ENCODE measurements at regions not wholly inside any gene's neighbourhood (a gene's known extent, or its start where the extent isn't known, plus 50 kb on each side); places are given as distances from the start of the nearest gene placed in this dataset.
"Not testable (repeated sequence)": the region's sequence is repeated elsewhere in the genome, so short reads cannot be mapped to it uniquely, and the experiment has no call there.

DNA sequence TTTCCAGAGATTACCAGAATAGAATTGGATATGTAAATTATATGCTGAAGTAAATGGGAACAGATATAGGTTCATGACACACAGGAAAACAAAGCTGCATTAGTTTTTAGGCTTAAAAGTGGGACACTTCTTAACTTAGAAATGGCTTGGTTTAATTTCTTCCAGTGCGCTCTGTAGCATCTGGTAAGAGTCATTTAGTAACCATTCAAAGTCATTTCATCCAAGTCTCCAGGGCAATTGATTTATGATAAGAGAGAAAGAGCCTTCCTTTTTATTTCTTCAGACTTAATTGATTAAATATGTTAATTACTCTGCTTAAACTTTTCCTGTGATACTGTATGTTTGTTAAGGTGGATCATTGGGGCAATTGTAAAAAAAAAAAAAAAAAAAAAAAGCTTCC, 368.0 kb downstream of the DOK5 start:
- no peak for DNase-seq (ENCODE audit: low spot score)

- DNase-seq (ENCODE audit: low spot score): no peak
Observed at GRCh38 chr20:54839224-54839623, 363.8 kb downstream of the DOK5 start.

GRCh38 chr20:54837226-54837625, 361.8 kb downstream of the DOK5 start:
- DNase-seq (ENCODE audit: low spot score): no peak

GRCh38 chr20:54822386-54822785, 347.0 kb downstream of the DOK5 start:
- no peak for DNase-seq (ENCODE audit: low spot score)

- no peak for DNase-seq (ENCODE audit: low spot score)
Observed at GRCh38 chr20:54820392-54820791, 345.0 kb downstream of the DOK5 start.

DNA sequence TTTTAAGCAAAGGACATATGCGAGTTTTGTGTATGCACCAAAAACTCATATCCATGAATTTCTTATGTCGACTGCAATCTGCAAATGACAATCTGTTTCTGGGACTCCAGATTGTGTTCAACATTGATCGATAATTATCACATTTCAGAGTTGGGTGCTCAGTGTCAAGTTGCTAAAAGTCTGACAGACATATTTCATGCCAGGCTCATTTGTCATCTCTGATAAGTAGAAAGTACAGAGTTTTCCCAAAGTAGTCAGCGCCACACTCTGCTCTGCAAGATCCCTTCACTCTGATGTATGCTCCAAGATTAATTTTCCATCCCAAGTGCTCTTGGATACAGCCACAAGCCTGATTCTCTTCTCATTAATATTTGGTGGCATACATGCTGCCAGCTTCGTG, 331.1 kb downstream of the DOK5 start:
- DNase-seq (ENCODE audit: low spot score): no peak

DNA sequence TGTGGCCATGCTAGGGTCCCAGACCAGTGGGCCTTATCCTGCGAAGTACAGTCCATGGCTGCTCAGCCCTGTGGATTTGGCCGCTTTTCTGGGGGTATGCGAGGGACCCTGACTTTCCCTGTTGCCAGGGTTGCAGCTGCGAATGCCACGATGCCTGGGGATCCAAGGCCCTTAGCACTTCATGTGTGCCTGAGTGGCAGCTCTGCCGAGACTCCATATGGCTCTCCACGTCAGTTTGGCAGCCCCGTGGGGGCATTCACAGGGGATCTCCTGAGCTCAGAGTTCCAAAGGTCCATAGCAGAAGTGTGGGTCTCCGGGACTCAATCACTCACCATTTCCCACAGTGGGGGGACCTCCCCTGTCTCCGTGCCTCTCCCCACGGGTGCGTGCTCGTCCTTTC, 319.5 kb downstream of the DOK5 start:
- DNase-seq (ENCODE audit: low spot score): no peak

DNA sequence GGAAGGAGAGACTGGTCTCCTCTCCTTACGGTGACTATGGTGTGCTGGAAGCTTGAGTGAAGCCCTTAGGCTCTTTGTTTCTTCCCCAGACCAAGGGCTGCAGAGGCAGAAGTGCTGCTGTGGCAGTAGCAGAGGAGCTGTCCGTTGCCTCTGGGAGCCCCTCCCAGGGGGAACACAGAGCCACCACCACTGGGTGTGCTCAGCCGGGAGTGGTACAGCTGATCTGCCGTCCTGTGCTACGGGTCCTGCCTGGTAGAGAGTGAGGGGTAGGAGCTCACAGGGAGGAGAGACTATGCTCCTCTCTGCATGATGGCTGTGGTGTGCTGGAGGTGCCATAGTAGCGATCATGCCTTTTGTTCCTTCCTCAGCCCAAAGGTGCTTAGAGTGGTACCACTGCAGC, 318.7 kb downstream of the DOK5 start:
- DNase-seq (ENCODE audit: low spot score): no peak

GRCh38 chr20:54793291-54793992, 318.0 kb downstream of the DOK5 start:
- no peak for DNase-seq (ENCODE audit: low spot score)

DNA sequence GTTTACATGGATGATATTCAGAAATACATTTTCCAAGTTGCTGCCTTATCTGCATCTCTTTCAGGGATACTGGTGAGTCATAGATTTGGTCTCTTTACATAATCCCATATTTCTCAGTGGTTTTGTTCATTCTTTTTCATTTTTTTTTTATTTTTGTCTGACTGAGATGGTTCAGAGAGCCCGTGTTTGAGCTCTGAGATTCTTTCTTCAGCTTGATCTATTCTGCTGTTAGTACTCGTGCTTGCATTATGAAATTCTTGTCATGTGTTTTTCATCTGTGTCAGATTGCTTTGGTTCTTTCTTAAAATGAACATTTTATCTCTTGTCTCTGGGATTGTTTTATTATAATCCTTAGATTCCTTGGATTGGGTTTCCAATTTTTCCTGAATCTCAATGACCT, 317.3 kb downstream of the DOK5 start:
- DNase-seq (ENCODE audit: low spot score): no peak

DNA sequence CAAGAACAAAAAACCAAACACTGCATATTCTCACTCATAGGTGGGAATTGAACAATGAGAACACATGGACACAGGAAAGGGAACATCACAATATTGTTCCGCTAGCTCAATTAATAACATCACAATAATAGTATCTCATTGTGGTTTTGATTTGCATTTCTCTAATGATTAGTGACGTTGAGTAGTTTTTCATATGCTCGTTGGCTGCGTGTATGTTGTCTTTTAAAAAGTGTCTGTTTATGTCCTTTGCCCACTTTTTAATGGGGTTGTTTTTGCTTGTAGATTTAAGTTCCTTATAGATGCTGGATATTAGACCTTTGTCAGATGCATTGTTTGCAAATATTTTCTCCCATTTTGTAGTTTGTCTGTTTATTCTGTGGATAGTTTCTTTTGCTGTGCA, 312.9 kb downstream of the DOK5 start:
- not testable (repeated sequence) for DNase-seq (ENCODE audit: low spot score)

DNA sequence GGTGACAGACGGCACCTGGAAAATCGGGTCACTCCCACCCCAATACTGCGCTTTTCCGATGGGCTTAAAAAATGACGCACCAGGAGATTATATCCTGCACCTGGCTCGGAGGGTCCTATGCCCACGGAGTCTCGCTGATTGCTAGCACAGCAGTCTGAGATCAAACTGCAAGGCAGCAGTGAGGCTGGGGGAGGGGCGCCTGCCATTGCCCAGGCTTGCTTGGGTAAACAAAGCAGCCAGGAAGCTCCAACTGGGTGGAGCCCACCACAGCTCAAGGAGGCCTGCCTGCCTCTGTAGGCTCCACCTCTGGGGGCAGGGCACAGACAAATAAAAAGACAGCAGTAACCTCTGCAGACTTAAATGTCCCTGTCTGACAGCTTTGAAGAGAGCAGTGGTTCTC, 307.4 kb downstream of the DOK5 start:
- DNase-seq (ENCODE audit: low spot score): not testable (repeated sequence)

GRCh38 chr20:54774426-54774825, 299.0 kb downstream of the DOK5 start:
- DNase-seq (ENCODE audit: low spot score): no peak

DNA sequence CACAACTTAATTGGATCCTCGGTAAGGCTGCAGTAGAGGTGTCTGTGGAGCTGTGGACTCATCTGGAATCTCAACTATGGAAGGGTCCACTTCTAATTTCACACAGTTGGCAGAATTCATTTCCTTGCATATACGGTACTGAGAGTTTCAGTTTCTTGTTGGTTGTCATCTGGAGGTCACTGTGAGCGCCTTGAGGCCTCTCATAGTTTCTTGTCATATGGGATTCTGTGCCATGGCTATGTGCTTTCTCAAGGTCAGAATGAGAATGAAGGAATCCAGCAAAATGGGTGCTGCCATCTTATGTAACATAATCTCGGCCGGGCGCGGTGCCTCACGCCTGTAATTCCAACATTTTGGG, 298.2 kb downstream of the DOK5 start:
- DNase-seq (ENCODE audit: low spot score): no peak

DNA sequence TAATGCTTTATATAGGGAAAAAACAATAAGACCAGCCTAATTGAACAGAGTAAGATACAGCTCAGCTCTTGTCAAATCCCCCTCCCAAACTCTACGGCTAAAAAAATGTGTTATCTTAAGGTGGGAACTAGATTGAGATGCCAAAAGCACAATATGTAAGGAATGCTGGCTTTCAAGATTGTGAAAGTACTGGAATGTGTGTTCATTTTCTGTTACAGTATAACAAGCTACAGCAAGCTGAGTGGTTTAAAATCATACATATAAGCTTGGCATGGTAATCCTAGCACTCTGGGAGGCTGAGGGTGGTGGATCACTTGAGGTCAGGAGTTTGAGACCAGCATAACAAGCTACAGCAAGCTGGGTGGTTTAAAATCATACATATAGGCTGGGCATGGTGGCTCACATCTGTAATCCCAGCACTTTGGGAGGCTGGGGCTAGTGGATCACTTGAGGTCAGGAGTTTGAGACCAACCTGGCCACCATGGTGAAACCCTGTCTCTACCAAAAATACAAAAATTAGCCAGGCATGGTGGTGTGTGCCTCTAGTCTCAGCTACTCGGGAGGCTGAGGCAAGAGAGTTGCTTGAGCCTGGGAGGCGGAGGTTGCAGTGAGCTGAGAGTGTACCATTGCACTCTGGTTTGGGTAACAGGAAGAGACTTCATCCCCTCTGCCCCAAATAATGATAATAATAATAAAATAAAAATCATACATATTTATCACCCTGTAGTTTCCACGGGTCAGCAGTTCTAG, 297.7 kb downstream of the DOK5 start:
- DNase-seq (ENCODE audit: low spot score): no peak

DNA sequence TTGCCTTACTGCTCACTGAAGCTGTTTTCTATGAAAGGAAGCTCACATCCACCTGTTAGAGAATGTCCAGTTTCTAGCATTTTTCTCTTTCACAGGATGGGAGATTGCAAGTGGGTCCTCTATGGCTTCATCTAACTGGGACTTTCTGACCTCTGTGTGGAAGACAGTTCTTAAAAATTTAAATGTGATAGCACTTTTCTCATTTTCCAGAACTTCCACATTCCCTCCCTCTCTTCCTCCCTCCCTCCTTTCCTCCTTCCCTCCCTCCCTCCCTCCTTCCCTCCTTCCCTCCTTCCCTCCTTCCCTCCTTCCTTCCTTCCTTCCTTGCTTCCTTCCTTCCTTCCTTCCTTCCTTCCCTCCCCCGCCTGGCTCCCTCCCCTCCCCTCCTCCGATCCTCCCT, 291.1 kb downstream of the DOK5 start:
- DNase-seq (ENCODE audit: low spot score): no peak

GRCh38 chr20:54763366-54763765, 288.0 kb downstream of the DOK5 start:
- DNase-seq (ENCODE audit: low spot score): no peak

DNA sequence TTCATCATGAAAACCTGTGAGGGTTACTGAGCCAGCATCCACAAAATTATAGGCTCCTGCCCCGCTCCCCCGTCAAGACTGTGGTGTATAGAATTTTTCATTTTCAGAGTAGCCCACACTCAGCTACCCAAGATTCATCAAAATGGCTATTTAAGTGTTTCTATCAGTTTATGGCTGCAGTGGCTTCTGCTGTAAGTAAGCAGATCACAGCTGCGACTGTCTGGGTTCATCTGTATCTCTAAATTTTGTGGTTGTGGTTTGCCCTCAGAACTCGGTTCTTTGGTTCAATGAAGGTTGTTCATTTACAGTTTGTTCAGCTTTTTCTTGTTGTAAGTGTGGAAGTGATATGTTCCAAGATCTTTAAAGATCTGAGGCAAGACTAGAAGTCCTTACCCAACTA, 284.2 kb downstream of the DOK5 start:
- no peak for DNase-seq (ENCODE audit: low spot score)

GRCh38 chr20:54746796-54747195, 271.4 kb downstream of the DOK5 start:
- DNase-seq (ENCODE audit: low spot score): no peak

DNA sequence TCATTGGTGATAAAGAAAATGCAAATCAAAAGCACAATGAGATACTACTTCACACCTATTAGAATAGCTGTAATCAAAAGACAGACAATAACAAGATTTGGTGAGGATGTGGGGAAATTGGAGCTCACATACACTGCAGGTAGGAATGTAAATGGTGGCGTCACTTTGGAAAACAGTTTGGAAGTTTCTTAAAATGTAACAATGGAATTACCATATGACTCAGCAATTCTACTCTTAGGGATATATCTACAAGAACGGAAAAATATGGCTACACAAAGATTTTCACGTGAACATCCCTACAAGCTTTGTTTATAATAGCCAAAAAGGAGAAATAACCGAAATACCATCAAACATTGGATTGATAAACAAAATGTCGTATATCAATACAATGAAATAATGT, 270.4 kb downstream of the DOK5 start:
- no peak for DNase-seq (ENCODE audit: low spot score)

GRCh38 chr20:54744097-54744496, 268.7 kb downstream of the DOK5 start:
- DNase-seq (ENCODE audit: low spot score): no peak

GRCh38 chr20:54742193-54742592, 266.8 kb downstream of the DOK5 start:
- no peak for DNase-seq (ENCODE audit: low spot score)

- no peak for DNase-seq (ENCODE audit: low spot score)
Observed at GRCh38 chr20:54736421-54736820, 261.0 kb downstream of the DOK5 start.

GRCh38 chr20:54733687-54734086, 258.3 kb downstream of the DOK5 start:
- DNase-seq (ENCODE audit: low spot score): no peak
